HG03558 (cell line): ENCODE measurements at regions not wholly inside any gene's neighbourhood (a gene's known extent, or its start where the extent isn't known, plus 50 kb on each side); places are given as distances from the start of the nearest gene placed in this dataset.

Experiments
- ATAC-seq: cut with Tn5 transposase; IDR thresholded peaks from one replicate; pipeline ENCODE4 v1.9.1; 2021; ENCODE audit warnings: moderate number of reproducible peaks; ENCODE audit not compliant: unreplicated experiment; ENCODE audit errors: extremely low read depth

GRCh38 chr10:10499839-10500238 lies 517.8 kb upstream of the CELF2 start:
- ATAC-seq, result no peak

- no peak for ATAC-seq
These were observed 516.7 kb upstream of the CELF2 start for GRCh38 chr10:10500937-10501336.

GRCh38 chr10:10503772-10504171 lies 513.9 kb upstream of the CELF2 start:
- no peak for ATAC-seq

GRCh38 chr10:10508211-10508610 lies 509.5 kb upstream of the CELF2 start:
- ATAC-seq, result no peak

GRCh38 chr10:10510179-10510578 lies 507.5 kb upstream of the CELF2 start:
- ATAC-seq, result no peak

- ATAC-seq, result no peak
These were observed 504.6 kb upstream of the CELF2 start for GRCh38 chr10:10513067-10513466.

GRCh38 chr10:10513898-10514297 lies 503.8 kb upstream of the CELF2 start:
- no peak for ATAC-seq

GRCh38 chr10:10514797-10515196 lies 502.9 kb upstream of the CELF2 start:
- no peak for ATAC-seq

- ATAC-seq, result no peak
These were observed 502.0 kb upstream of the CELF2 start for GRCh38 chr10:10515479-10516204.

GRCh38 chr10:10516346-10517130 lies 501.1 kb upstream of the CELF2 start:
- ATAC-seq, result no peak

GRCh38 chr10:10517866-10518265 lies 499.8 kb upstream of the CELF2 start:
- ATAC-seq, result no peak

GRCh38 chr10:10519674-10520073 lies 498.0 kb upstream of the CELF2 start:
- no peak for ATAC-seq

- ATAC-seq, result peak; percentile 96
These were observed 496.9 kb upstream of the CELF2 start for GRCh38 chr10:10520491-10521385.

GRCh38 chr10:10526846-10527245 lies 490.8 kb upstream of the CELF2 start:
- no peak for ATAC-seq

GRCh38 chr10:10527861-10528562 lies 489.7 kb upstream of the CELF2 start:
- ATAC-seq, result no peak

GRCh38 chr10:10528563-10528910 lies 489.1 kb upstream of the CELF2 start:
- no peak for ATAC-seq

- ATAC-seq, result no peak
These were observed 487.4 kb upstream of the CELF2 start for GRCh38 chr10:10530313-10530712.

GRCh38 chr10:10532236-10532635 lies 485.4 kb upstream of the CELF2 start:
- no peak for ATAC-seq

GRCh38 chr10:10532826-10533225 lies 484.8 kb upstream of the CELF2 start:
- ATAC-seq, result no peak

- ATAC-seq, result no peak
These were observed 484.2 kb upstream of the CELF2 start for GRCh38 chr10:10533437-10533836.
